AG09319 (cell line): ENCODE measurements at regions not wholly inside any gene's neighbourhood (a gene's known extent, or its start where the extent isn't known, plus 50 kb on each side); places are given as distances from the start of the nearest gene placed in this dataset.
"Not testable (repeated sequence)": the region's sequence is repeated elsewhere in the genome, so short reads cannot be mapped to it uniquely, and the experiment has no call there.

Experiments used
- DNase-seq: peaks from one replicate; pipeline ENCODE4 v3.0.0-alpha.2; 2010; ENCODE audit warnings: low read depth; ENCODE audit errors: extremely low read depth
- CTCF ChIP-seq: IDR thresholded peaks from 2 replicates; pipeline ENCODE4 v1.5.1; 2011; ENCODE audit warnings: low read depth, mild to moderate bottlenecking, inconsistent platforms, low read length, moderate library complexity

GRCh38 chr7:42570944-42571343, 333.9 kb upstream of the GLI3 start:
- TF ChIP-seq CTCF = no peak
- DNase-seq = no peak

GRCh38 chr7:42567051-42567450, 330.0 kb upstream of the GLI3 start:
- TF ChIP-seq CTCF = no peak
- DNase-seq = no peak

DNA sequence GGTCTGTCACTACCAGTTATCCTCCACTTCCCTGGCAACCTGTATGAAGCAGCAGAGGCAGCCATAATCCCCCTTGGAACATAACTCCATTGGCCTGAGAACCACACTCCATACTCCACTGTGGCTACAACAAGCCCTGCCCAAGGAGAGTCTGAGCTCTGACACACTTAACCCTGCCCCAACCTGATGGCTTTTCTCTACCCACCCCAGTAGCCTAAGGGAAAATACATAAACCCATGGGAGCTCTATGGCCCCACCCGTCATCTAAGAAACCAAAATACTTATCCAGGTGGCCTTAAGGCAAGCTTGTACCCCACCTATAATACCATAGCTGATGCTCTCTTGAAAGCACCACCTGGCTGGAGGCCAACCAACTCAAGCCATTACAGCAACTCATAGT, 324.8 kb upstream of the GLI3 start:
- DNase-seq = no peak
- TF ChIP-seq CTCF = no peak

- TF ChIP-seq CTCF = no peak
- DNase-seq = no peak
Observed at GRCh38 chr7:42560866-42561265, 323.9 kb upstream of the GLI3 start.

- DNase-seq = not testable (repeated sequence)
Observed at GRCh38 chr7:42554932-42555331, 317.9 kb upstream of the GLI3 start.

DNA sequence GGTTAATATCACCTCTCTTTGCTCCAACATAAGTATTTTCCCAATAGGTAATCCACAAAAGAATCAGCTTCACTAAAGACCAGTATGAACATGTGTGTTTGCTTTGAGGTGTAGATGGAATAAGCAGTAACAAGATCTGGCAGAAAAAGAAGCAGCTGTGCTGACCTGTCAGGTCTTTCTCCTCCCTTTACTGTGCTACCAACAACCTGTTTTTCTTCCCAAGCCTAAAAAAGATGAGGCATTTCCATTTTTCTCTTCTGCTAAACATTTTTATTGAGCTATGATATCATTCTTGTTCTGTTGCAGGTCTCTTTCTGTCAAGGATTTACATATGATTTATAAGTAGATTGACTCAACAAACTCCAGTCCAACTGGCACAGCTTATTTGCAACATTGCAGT, 315.2 kb upstream of the GLI3 start:
- DNase-seq = no peak
- TF ChIP-seq CTCF = no peak

GRCh38 chr7:42550706-42551470, 313.9 kb upstream of the GLI3 start:
- no peak for TF ChIP-seq CTCF
- no peak for DNase-seq

DNA sequence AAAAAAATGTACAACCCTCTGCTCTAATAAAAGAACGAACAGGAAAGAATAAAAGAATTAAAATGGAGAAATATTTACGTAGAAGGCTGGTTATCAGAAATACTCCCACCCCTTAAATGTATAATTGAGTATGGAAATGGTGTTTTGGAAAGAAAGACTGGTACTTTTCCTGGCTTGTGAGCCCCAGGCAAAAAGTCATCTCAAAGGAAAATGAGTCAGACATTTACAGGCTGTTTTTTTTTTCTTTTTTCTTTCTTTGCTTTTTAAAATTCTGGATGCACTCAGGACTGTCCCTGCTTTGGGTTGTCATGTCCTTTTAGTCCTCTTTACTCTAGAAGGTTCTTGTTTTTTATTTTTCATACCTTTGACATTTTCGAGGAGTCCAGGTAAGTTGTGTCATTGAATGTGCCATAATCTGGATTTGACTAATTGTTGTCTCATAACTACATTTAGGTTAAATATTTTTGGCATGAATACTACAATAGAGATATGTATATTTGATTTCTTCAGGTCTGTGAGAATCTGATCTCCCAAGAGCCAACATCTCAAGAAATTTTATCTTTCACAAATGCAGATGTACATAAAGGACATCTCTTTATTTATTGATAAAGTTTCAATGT, 313.0 kb upstream of the GLI3 start:
- TF ChIP-seq CTCF = no peak

More for the DNA sequence above, 313.0 kb upstream of the GLI3 start:
- no peak for DNase-seq
